Hematopoietic multipotent progenitor cell treated with erythropoietin and hydrocortisone succinate and interleukin-3 and kit ligand, for 4 days (in vitro differentiated cells): ENCODE measurements at regions not wholly inside any gene's neighbourhood (a gene's known extent, or its start where the extent isn't known, plus 50 kb on each side); places are given as distances from the start of the nearest gene placed in this dataset.

ENCODE experiments used
- DNase-seq: peaks from one replicate; pipeline ENCODE4 v3.0.0-alpha.2; 2015

DNA sequence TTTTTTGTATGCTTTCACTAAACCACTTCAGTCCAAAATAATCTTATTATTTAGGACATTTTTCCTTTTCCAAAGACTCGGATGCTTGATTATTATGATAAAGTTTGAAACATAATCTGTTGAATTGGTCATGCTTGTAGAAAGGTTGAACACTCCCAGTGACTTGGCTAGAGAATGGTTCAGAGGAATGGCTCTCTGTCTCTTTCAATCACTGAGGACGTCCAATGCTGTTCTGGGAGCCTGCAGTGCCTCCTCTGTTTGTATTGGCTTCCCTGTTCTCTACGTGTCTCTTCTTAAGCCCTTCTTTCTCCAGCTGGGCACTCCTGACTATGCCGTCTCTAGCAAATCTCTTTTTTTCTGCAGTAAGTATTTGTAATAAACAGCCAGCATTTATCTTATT, 369.0 kb upstream of the DYNLRB2 start:
- no peak for DNase-seq

GRCh38 chr16:80171199-80171598, 369.6 kb upstream of the DYNLRB2 start:
- no peak for DNase-seq

- no peak for DNase-seq
Measured at GRCh38 chr16:80167657-80168390, 373.0 kb upstream of the DYNLRB2 start.

- DNase-seq: no peak
Measured at GRCh38 chr16:80166082-80166481, 374.7 kb upstream of the DYNLRB2 start.

DNA sequence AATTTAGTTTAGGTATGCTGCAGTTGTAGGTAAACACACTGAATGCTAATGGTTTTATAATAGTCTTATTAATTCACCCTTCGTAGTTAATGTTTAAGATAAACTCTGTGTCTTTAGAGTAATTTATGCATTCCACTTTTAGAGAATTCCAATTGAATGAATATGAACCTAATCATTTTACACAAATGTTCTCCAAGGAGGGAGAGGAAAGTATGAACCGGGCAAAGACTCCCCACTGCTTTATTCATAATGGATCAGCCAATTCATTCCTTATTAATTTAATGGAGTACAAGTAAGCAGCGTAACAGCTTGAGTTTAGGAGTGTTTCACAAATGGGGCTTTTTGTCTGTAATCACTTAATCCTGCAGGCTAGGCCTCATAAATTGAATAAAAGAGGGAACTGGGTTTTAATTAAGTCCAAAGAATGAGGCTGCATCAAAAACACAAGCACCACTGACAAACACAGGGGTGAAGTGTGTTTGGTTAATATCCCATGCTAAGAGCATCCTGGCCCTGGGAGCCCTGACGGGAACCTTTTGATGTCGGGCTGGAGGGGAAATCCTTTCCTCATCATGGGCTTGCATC, 375.7 kb upstream of the DYNLRB2 start:
- no peak for DNase-seq

DNA sequence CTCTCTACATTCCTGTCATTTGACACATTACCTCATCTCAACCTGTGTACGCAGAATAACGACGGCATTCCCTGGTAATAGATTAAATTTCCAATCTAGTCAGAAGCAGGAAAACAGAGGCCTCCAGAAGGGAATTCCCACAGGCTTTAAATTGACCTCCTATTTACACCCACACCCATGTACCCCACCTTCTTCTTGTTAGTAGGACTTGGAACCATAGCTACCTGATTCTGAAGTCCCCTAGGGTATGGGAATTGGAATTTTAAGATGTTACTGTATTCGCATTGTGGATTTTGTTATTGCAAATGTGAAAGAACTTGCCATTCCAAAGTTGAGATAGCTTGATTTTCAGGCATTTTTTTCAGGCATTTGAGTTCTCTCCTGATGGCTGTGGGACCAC, 377.5 kb upstream of the DYNLRB2 start:
- DNase-seq: no peak

GRCh38 chr16:80161799-80162739, 378.7 kb upstream of the DYNLRB2 start:
- DNase-seq: no peak

GRCh38 chr16:80158766-80159165, 382.0 kb upstream of the DYNLRB2 start:
- DNase-seq: no peak

DNA sequence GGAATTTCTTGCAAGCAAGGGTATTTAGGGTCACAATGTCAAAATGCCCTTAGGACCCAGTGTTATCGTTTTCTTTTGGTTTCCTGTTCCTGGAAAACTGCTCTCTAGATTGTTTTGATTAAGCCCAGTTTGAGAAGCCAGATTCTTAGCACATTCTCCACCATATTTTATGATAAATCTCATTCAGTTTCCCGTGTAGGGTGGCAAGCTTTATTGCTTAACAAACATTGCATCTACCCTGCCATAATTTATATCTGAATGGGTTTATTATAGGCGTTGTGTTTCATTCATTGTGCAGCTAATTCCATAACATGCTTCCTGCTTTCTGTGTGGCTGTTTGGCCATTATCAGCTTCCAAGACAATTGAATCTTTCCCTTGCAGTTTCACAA, 389.1 kb upstream of the DYNLRB2 start:
- DNase-seq: no peak

DNA sequence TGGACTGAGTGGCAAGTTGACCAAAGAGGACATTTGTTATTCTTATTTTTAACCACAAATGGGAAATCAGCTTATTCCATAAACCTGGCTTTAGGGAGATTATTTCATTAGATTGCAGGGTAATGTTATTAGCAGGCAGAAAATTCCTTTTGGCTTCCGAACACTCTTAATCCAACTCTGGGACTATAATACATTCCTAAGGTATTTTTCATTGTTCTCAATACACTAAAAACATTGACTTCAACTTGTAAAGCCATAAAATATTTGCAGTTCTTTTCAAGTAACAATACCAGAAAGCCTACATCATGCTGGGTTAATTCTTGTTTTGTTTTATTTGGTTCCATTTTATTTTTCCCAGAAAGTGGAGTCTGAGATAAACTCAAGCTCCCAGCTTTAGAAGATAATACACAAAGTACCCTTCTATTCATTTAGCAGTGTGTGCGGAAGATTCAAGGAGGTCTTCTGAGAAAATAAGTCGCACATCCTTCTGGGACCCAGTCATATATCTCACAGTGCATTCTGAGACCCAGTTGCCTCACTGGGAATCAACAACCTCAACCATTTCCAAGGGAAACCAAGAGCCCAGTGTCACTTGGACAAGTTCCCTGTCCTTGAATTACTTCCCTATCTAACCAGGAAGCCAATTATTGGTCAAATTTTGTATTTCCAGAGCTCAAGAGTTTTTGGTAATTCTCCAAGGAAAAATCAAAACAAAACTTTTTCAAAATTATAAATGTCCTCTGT, 389.6 kb upstream of the DYNLRB2 start:
- DNase-seq: no peak

DNA sequence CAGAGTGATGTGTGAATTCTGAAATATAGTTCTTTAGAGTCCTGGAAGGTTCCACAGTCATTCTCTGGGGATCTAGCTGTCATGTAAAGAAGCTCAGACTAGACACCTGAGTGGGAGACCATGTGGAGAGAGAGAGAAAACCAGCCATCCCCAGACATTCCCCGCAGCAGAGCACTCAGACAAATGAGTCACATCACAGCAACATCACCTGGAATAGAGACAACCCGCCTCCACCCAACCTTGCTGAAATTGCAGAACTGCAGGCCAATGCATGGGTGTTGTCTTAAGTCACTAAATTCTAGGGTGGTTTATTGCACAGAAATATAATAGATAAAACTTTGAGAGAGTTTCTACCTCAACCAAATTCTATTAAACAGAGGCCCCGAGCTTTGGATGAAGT, 392.0 kb upstream of the DYNLRB2 start:
- no peak for DNase-seq

DNA sequence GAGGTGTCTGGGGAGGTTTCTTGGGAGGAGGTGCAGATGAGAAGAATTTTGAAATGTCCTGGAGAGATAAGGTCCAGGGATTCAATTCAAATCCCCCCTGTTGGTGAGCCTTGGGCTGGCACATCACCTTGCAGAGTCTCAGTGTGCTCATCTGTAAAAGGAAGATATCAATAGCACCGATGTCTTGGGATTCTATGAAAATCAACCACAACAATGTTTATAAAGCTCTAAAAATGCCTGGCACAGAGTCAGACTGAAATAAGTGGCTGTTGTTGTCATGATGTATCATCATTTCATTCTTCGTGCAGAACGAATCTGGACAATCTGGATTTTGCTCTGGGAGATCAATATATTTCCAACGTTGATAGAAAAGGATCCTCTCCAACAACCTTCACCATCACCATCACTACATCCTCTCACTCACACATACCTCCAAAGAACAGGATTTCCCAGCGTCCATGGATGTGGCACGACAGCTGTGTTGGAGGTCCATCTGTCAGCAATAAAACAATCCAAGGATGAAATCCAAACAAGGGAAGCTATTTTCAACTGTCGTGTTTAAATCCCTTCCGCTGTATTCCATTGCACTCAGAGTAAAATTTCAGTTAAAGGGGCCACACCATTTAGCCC, 393.7 kb upstream of the DYNLRB2 start:
- no peak for DNase-seq

GRCh38 chr16:80144191-80144590, 396.6 kb upstream of the DYNLRB2 start:
- no peak for DNase-seq

DNA sequence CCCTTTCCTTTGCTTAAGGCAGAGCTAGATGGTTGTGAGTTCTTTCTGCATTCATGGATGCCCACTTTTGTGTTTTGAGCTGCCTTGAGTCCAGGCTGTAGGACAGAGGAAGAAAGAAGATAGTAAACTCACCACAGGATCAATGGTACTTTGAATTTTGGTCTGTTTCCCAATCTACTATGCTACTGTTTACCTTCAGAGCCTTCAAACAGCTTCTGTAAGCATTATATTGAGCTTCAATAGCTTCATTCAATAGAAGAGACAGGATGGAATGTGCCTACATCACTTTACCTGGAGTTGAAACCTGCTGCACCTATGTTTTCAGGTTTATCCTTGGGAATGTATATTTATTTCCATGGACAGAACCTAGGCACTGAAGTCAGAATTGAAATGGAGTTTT, 397.9 kb upstream of the DYNLRB2 start:
- no peak for DNase-seq

DNA sequence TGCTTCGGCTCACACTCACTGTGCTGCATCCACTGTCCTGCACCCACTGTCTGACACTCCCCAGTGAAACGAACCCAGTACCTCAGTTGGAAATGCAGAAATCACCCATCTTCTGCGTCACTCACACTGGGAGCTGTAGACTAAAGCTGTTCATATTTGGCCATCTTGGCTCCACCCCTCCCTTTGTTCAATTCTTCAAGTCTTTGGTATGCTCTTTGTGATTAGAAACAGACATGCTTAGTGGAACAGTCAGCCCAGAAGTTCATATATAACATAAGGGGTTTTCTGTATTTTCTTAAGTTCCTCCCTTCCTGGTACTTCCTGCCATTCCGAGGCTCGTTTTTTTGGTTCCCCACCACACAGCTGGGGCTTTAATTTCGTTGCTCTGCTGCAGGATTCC, 398.5 kb upstream of the DYNLRB2 start:
- no peak for DNase-seq

DNA sequence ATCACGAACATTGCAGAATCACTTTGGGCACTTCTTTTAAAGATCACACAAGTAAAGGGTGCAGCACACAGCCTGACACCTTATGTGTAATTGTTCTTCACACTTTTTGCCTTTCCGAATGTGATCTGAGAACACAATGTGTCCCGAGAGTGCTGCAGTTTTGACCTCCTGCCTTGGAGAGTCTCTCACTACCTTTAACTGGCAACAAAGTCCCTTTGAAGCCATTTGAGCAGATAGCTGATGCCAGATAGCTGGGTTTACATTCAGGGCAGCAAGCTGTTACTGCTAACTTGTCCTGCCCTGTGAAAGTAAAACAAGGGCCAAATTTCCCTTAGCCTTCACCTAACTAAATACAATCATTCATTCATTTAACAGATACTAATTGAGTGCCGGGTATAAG, 411.0 kb upstream of the DYNLRB2 start:
- DNase-seq: no peak

- no peak for DNase-seq
Measured at GRCh38 chr16:80125677-80126076, 415.1 kb upstream of the DYNLRB2 start.

DNA sequence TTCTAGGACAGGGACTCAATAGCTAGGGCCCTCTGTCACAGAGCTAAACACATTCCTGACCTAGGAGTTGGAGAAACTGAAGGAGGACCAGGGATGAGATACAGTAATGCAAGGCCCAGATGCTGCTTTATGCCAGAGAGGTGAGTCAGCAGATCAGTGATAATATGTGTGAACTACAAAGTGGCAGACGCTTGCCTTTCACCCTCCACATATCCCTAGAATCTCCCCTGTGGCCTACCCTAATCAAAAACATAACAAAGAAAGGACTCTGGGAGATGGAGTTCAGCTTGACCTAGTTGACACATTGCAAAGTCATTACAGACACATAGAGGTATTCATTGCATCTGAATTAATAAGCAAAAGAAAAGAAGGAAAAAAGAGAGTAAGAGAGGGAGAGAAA, 417.6 kb upstream of the DYNLRB2 start:
- no peak for DNase-seq

DNA sequence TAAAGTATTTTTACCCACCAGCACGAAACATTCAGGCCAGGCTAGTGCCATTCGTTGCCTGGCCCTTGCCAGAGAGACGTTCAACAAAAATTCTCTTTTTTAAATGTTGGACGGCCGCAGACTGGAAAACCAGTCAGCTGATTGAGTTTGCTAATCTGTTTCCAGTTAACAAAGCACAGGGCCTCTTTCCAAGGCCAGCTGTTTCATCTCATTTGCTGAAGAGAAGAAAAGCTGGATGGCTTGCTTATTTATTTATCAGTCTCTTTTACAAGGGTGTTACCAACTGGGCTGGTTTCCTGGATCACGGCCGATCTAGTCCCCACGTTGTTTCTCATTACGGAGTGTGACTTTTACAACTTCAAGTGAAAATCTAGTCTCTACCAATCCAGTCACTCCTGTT, 418.7 kb upstream of the DYNLRB2 start:
- DNase-seq: no peak

- no peak for DNase-seq
Measured at GRCh38 chr16:80121522-80121909, 419.3 kb upstream of the DYNLRB2 start.

DNA sequence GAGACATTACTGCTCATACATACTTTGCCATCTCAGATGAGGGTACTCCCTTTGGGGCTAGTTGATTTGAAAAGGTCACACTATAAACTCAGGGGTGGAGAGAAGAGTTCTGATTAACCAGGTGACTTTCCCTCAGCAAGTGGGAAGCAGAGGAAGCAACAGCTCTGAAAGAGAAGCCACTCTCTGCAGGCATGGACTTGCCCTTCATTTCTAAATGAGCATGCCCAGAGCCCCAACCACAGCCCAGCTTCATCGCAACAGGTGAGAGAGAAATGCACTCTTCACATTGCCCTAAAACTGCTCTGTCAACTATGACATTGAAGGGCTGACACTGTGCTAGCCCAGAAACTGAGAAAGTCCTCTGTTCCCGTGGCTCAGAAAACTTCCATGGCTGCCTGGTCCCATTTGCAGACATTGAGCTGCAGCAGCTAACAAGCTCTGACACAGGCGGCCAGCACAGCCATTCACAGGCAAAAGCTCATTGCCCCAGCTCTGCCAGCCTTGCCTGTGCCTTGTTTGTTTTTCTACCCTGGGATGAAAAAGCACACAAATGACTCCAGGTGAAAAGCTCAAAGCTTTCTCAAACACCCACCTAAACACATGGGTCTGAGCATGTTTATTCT, 419.8 kb upstream of the DYNLRB2 start:
- DNase-seq: no peak

GRCh38 chr16:80117556-80118130, 423.1 kb upstream of the DYNLRB2 start:
- no peak for DNase-seq
